Subcutaneous abdominal adipose tissue (tissue), 5 donors: ENCODE measurements at regions not wholly inside any gene's neighbourhood (a gene's known extent, or its start where the extent isn't known, plus 50 kb on each side); places are given as distances from the start of the nearest gene placed in this dataset.

Experiments used
- H3K27ac ChIP-seq: one replicate; pipeline ENCODE4 v1.7.0; 2013; ENCODE audit warnings: low read depth, mild to moderate bottlenecking, inconsistent platforms, low read length, moderate library complexity
- H3K27me3 ChIP-seq, 5 donors: one replicate each; pipeline ENCODE4 v1.7.0; 2013; ENCODE audit warnings: low read length in 5 of 5, inconsistent platforms in 1 of 5; ENCODE audit not compliant: control insufficient read depth in 5 of 5, insufficient read depth in 4 of 5
- H3K36me3 ChIP-seq, 5 donors: one replicate each; pipeline ENCODE4 v1.7.0; 2013; ENCODE audit warnings: low read length in 5 of 5; ENCODE audit not compliant: control insufficient read depth in 5 of 5, insufficient read depth in 5 of 5
- H3K4me1 ChIP-seq, 5 donors: one replicate each; pipeline ENCODE4 v1.7.0; 2013; ENCODE audit warnings: low read length in 5 of 5, mild to moderate bottlenecking in 3 of 5, moderate library complexity in 1 of 5; ENCODE audit not compliant: control insufficient read depth in 5 of 5, insufficient read depth in 5 of 5
- H3K4me3 ChIP-seq, 5 donors: one replicate each; pipeline ENCODE4 v1.7.0; 2013; ENCODE audit warnings: low read length in 5 of 5, low read depth in 1 of 5
- H3K9ac ChIP-seq, 5 donors: one replicate each; pipeline ENCODE4 v1.7.0; 2013; ENCODE audit warnings: low read length in 5 of 5, mild to moderate bottlenecking in 4 of 5, moderate library complexity in 3 of 5
- H3K9me3 ChIP-seq, 5 donors: one replicate each; pipeline ENCODE4 v1.7.0; 2013; ENCODE audit warnings: low read length in 5 of 5; ENCODE audit not compliant: control insufficient read depth in 5 of 5
- donor health status: healthy.
- donor health status: healthy.
- donor health status: healthy.
- donor health status: healthy.
- donor health status: healthy.

DNA sequence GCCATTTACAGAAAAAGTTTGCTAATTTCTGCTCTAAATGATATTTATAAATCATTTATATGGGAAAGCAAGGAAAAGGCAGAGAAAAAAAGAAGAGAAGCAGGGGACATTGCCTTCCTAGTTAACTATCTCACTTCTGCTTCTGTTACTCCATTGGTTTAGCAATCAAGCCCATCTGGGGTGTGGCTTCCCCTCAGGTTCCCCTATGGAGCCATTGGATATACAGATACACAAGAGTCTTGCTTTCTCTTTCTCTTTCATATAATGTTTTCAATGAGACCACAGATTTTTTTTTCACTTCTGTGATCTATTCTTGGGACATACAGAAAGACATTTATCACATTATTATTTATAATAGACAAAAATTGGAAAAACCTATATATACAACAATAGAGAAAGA, 105.6 kb upstream of the TOM1L1 start:
- Histone ChIP-seq H3K4me1 (no peaks in the 10 kb centered on the region), H3K27me3 (no peaks in the 10 kb centered on the region), H3K9me3 (no peaks in the 10 kb centered on the region), H3K27ac (no peak overlapping the region), H3K36me3 (no peaks in the 10 kb centered on the region), H3K9ac (no peak overlapping the region), H3K4me3 (no peak overlapping the region)

DNA sequence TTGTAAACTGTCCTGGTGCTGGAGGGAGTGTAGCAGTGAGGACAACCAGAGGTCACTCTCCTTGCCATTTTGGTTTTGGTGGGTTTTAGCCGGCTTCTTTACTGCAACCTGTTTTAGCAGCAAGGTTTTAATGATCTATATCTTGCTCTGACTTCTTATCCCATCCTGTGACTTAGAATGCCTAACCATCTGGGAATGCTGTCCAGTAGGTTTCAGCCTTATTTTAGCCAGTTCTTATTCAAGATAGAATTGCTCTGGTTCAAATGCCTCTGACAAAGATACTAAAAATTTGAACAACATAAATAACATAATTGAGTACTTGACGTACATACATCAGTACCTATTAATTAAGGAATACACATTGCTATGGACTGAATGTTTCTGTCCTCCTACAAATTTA, 93.3 kb upstream of the TOM1L1 start:
- Histone ChIP-seq H3K4me3 (no peak overlapping the region), H3K9me3 (no peaks in the 10 kb centered on the region), H3K36me3 (no peaks in the 10 kb centered on the region), H3K27ac (no peak overlapping the region), H3K27me3 (peaks cover 0 to 2% (median 0%) of the 10 kb centered on the region in 5 donors), H3K9ac (no peak overlapping the region), H3K4me1 (no peaks in the 10 kb centered on the region)

DNA sequence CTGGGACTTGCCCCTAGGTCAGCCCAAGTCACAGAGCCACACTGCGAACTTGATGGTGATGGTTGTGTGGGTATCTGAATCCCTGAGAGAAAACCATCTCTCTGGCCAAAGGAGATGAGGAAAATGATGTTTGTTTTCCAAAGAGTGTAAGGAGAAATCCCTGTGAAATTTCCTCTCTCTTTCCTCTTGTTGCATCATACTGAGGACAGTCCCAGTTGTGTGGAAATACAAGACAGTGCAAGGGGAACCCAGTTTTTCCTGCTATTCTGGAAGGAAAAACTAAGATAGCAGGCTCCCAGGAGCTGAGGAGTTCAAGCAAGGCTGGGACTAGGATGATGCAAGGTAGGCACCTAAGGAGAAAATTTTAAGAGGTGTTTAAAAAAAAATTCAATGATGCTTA, 86.8 kb upstream of the TOM1L1 start:
- Histone ChIP-seq H3K36me3 (no peaks in the 10 kb centered on the region), H3K9ac (no peak overlapping the region), H3K27ac (no peak overlapping the region), H3K4me3 (no peak overlapping the region), H3K9me3 (no peaks in the 10 kb centered on the region), H3K4me1 (no peaks in the 10 kb centered on the region), H3K27me3 (no peaks in the 10 kb centered on the region)

DNA sequence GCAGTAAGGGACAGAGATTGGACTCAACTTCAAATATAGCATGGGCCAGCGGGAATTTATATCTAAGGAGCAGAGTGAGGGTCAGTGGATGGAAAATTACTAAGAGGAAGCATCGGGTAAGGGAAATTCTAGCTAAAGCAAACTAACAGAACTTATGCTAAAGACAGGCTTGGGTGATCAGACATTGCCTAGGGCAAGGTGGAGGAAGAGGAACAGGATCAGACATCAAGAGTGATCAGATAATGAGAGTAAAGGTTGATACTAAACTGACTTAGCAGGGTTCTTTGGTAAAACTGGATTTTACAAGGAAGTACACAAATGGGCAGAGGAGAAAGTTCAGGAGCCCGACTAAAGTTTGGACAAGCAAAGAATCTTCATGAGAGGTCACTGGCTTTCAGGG, 86.3 kb upstream of the TOM1L1 start:
- Histone ChIP-seq H3K27me3 (no peaks in the 10 kb centered on the region), H3K9me3 (no peaks in the 10 kb centered on the region)

DNA sequence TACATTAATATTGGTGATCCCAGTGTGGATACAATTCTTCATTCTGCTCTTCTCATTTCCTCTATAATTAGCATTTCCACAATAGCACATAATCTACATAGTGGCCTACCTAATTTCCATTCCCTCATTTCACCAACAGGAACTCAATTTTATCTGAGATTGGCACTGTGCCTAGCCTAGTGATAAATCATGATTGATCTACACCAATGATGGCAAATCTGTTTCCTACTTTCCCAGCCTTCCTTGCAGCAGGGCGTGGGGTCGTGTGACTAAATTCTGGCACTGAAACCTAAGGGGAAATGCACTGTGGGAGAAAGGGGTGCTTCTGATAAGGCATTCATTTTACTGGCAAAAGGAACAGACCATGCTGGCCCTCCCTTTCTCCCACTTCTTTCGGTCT, 66.6 kb upstream of the TOM1L1 start:
- Histone ChIP-seq H3K4me1 (no peaks in the 10 kb centered on the region), H3K9ac (no peak overlapping the region), H3K27ac (no peak overlapping the region), H3K27me3 (no peaks in the 10 kb centered on the region), H3K36me3 (no peaks in the 10 kb centered on the region), H3K9me3 (peaks cover 0 to 10% (median 5%) of the 10 kb centered on the region in 5 donors), H3K4me3 (no peak overlapping the region)

More for the DNA sequence above, 86.3 kb upstream of the TOM1L1 start:
- no peak overlapping the region for H3K9ac ChIP-seq
- no peaks in the 10 kb centered on the region for H3K4me1 ChIP-seq
- H3K4me3 ChIP-seq, result no peak overlapping the region
- no peaks in the 10 kb centered on the region for H3K36me3 ChIP-seq
- H3K27ac ChIP-seq, result no peak overlapping the region

DNA sequence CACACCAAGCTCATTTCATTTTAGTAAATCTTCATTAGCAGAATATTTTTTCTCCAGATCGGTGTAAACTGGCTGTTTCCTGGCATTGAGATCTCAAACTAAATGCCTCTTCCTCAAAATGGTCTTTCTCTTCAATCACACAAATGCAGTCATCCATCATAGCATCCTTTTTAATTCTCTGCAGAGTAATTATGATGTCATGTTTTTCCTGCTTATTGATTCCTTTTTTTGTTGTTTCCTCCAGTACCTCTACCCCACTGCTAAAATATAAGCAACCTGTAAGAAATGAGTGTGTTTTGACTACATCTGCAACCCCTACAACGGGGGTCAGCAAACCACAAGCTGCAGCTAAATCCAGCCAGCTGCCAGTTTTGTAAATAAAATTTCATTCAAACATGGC, 65.6 kb upstream of the TOM1L1 start:
- Histone ChIP-seq H3K9ac (no peak overlapping the region), H3K9me3 (peaks cover 0 to 10% (median 5%) of the 10 kb centered on the region in 5 donors), H3K27me3 (no peaks in the 10 kb centered on the region), H3K4me1 (no peaks in the 10 kb centered on the region), H3K4me3 (no peak overlapping the region), H3K36me3 (no peaks in the 10 kb centered on the region), H3K27ac (no peak overlapping the region)

DNA sequence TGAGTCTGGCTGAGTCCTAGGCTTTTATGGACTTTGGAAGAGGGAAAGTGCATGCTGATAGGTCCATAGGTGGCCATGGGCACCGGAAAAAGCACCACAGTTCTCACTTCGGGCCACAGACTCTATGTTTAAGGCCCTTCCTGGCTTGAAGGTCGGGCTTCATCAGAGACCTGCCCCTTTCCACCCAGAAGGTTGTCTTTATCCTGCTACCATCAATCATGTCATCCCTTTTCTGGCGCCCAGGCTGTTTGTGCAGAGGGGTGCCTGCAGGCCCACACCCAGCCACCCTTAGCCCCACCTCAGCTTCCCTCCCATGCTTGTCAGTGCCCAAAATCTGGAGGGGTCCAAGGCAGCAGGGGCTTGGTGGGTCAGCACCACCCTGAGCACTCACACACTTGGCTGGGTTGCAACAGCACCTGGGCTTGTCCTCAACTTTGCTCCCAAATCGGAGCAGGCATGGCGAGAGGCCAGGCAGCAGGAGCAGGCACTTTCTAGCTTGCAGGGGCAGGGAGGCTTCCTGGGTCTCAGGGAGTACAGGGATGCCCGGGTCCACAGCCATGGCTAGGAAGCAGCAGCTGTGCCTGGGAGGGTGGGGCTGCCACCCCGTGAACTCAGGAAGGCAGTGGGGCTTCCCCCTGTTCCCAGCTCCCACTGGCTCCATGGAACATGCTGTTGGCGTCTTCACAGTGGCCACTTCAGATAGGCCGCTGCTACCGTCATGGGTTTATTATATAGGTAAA, 63.8 kb upstream of the TOM1L1 start:
- Histone ChIP-seq H3K27ac (no peak overlapping the region), H3K9ac (no peak overlapping the region), H3K36me3 (no peaks in the 10 kb centered on the region), H3K9me3 (peaks cover 0 to 10% (median 5%) of the 10 kb centered on the region in 5 donors), H3K4me1 (no peaks in the 10 kb centered on the region), H3K27me3 (no peaks in the 10 kb centered on the region), H3K4me3 (no peak overlapping the region)

DNA sequence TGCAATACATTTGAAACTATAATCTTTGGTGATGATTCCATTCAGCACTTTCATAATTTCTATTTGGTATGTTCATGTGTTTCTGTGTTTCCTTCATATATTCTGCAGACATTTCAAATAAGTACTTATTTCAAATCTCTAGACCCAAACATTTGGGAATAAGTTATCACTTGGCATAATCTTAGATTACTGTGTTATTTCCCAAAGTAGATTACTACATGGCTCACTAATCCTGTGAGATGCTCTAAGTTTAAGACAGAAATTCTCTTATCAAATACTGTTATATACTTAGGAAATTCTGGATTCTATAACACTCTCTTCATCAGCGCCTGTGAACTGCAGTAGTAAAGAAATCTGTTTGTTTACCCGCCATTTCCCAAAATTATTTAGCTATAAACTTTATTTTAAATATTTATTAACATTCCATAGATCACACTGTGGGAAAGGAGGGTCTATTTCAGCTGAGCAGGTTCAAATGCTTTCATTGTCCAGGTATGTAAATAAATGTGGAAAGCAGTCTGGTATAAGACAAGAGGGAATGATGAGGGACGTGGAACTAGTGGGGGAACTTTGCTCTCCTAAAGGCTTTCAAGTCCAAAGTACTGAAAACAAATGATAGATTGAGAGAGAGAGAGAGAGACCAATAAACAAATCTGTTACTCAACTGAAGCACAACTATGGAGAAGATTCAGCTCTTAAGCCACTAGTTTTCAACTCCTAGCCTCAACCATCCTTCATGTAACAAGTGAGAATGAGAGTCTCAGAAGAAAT, 61.8 kb upstream of the TOM1L1 start:
- no peak overlapping the region for H3K4me3 ChIP-seq

DNA sequence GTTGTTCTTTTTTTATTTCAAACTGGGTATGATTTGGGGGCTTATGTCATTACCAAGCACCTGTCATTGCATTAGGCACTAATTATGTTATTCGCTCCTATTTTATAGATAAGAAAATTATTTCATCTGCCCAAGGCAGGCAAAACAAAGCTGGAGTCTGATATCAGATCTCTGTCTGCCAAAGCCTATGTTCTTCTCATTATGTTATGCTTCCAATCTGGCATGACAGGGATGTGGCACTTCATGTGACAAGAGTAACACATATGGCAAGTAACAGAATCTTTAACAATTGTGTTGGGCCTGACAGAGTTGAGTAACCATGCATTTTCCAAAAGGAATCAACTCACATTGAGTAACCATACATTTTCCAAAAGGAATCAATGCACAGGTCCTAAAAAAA, 61.2 kb upstream of the TOM1L1 start:
- Histone ChIP-seq H3K36me3 (no peaks in the 10 kb centered on the region), H3K4me3 (no peak overlapping the region), H3K27ac (no peak overlapping the region), H3K9me3 (peaks cover 0 to 10% (median 5%) of the 10 kb centered on the region in 5 donors), H3K4me1 (no peaks in the 10 kb centered on the region), H3K9ac (no peak overlapping the region), H3K27me3 (no peaks in the 10 kb centered on the region)

More for the DNA sequence above, 61.8 kb upstream of the TOM1L1 start:
- H3K9ac ChIP-seq, result no peak overlapping the region
- no peaks in the 10 kb centered on the region for H3K36me3 ChIP-seq
- H3K9me3 ChIP-seq, result peaks cover 0 to 10% (median 5%) of the 10 kb centered on the region in 5 donors
- H3K27me3 ChIP-seq, result no peaks in the 10 kb centered on the region
- no peaks in the 10 kb centered on the region for H3K4me1 ChIP-seq
- H3K27ac ChIP-seq, result no peak overlapping the region

DNA sequence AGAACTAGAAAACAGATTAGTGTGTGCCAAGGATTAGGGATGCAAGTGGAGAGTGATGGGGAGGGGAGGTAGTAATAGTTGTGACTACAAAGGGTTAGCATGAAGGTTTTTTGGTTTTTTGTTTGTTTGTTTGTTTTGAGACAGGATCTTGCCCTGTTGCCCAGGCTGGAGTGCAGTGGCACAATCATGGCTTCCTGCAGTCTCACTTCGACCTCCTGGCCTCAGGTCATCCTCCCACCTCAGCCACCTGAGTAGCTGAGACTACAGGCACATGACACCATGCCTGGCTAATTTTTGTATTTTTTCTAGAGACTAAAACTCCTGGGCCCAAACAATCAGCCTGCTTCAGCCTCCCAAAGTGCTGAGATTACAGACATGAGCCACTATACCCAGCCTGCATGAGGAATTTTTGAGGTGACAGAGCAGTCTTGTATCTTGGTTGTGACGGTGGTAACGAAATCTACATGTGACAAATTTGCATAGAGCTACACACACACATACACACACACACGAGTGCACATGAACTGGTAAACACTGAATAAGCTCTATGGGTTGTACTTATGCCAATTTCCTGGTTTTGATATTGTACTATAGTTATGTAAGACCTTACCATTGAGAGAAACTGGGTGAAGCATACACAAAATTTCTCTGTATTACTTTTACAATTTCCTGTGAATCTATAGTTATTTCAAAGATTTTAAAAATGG, 59.6 kb upstream of the TOM1L1 start:
- Histone ChIP-seq H3K27ac (no peak overlapping the region), H3K4me1 (no peaks in the 10 kb centered on the region), H3K4me3 (no peak overlapping the region), H3K9me3 (peaks cover 0 to 10% (median 5%) of the 10 kb centered on the region in 5 donors), H3K9ac (no peak overlapping the region), H3K27me3 (no peaks in the 10 kb centered on the region), H3K36me3 (no peaks in the 10 kb centered on the region)
